Keratinocyte (primary cell): ENCODE measurements at regions not wholly inside any gene's neighbourhood (a gene's known extent, or its start where the extent isn't known, plus 50 kb on each side); places are given as distances from the start of the nearest gene placed in this dataset.

Experiments
- DNase-seq: peaks from one replicate; pipeline ENCODE4 v3.0.0-alpha.2; 2011; ENCODE audit warnings: low read depth, missing footprints, low spot score
- FAIRE-seq: peaks from 2 replicates; lab custom pipeline; 2011; peaks lifted over from hg19 to GRCh38; lab: Jason Lieb, UNC
- H2AFZ ChIP-seq: 2 replicates; pipeline ENCODE4 v1.6.0; 2012; ENCODE audit warnings: low read length, control low read depth, inconsistent platforms; ENCODE audit not compliant: control insufficient read depth
- H3K27ac ChIP-seq: 2 replicates; pipeline ENCODE4 v1.5.1; 2011; ENCODE audit warnings: low read length; ENCODE audit not compliant: control insufficient read depth, insufficient read depth
- H3K27me3 ChIP-seq: 3 replicates; pipeline ENCODE4 v1.6.0; 2011; ENCODE audit warnings: low read length; ENCODE audit not compliant: control insufficient read depth, insufficient read depth; ENCODE audit errors: extremely low read depth
- H3K36me3 ChIP-seq, 2 experiments: 2 replicates in 1 of 2; 3 replicates in 1 of 2; pipeline ENCODE4 v1.5.1; 2011; ENCODE audit warnings: low read length in 2 of 2, mild to moderate bottlenecking in 1 of 2; ENCODE audit not compliant: control insufficient read depth in 2 of 2, insufficient read depth in 2 of 2; ENCODE audit errors: extremely low read depth in 1 of 2
- H3K4me1 ChIP-seq: 3 replicates; pipeline ENCODE4 v1.5.1; 2011; ENCODE audit warnings: low read length; ENCODE audit not compliant: control insufficient read depth, insufficient read depth; ENCODE audit errors: extremely low read depth
- H3K4me2 ChIP-seq: 3 replicates; pipeline ENCODE4 v1.6.0; 2011; ENCODE audit warnings: low read depth, low read length; ENCODE audit not compliant: control insufficient read depth, insufficient read depth; ENCODE audit errors: extremely low read depth
- H3K4me3 ChIP-seq, 3 experiments: fragments of 200-600 bp in 1 of 3; sonication (generic) in 1 of 3; 2 replicates in 2 of 3; 3 replicates in 1 of 3; pipeline ENCODE4 v1.5.1; 2011 to 2016; ENCODE audit warnings: low read length in 3 of 3, mild to moderate bottlenecking in 3 of 3, control low read depth in 2 of 3, inconsistent platforms in 1 of 3, low read depth in 1 of 3, mixed read lengths in 1 of 3, mixed run types in 1 of 3, moderate library complexity in 1 of 3; ENCODE audit not compliant: control insufficient read depth in 2 of 3, insufficient read depth in 2 of 3; ENCODE audit errors: extremely low read depth in 1 of 3
- H3K79me2 ChIP-seq: 2 replicates; pipeline ENCODE4 v1.6.0; 2012; ENCODE audit warnings: low read length; ENCODE audit not compliant: control insufficient read depth, insufficient read depth
- H3K9ac ChIP-seq: 3 replicates; pipeline ENCODE4 v1.6.0; 2011; ENCODE audit warnings: low read length; ENCODE audit not compliant: control insufficient read depth, insufficient read depth; ENCODE audit errors: extremely low read depth
- H3K9me1 ChIP-seq: 3 replicates; pipeline ENCODE4 v1.6.0; 2011; ENCODE audit warnings: low read length; ENCODE audit not compliant: control insufficient read depth, insufficient read depth; ENCODE audit errors: extremely low read depth
- H3K9me3 ChIP-seq: 2 replicates; pipeline ENCODE4 v1.5.1; 2012; ENCODE audit warnings: low read depth, low read length; ENCODE audit not compliant: control insufficient read depth
- H4K20me1 ChIP-seq: 3 replicates; pipeline ENCODE4 v1.6.0; 2011; ENCODE audit warnings: low read length; ENCODE audit not compliant: control insufficient read depth, insufficient read depth; ENCODE audit errors: extremely low read depth
- EZH2 ChIP-seq: IDR thresholded peaks from one replicate; pipeline ENCODE4 v1.6.1; 2012; ENCODE audit warnings: inconsistent platforms, mild to moderate bottlenecking, low read length, moderate library complexity
- dilution Hi-C: fragments of 300-500 bp; cut with MboI; formaldehyde crosslinking; loops from one replicate; pipeline ENCODE4 v1.7.0; 2020; ENCODE audit warnings: low sequenced_read_pairs; ENCODE audit not compliant: extremely low pct_ligation_motif_present
- TF ChIP-seq, protein P1 (sequence below), 3 experiments: IDR thresholded peaks in 1 of 3; conservative IDR thresholded peaks in 1 of 3; optimal IDR thresholded peaks in 1 of 3; 2 replicates in 2 of 3; 3 replicates in 1 of 3; pipeline versions ENCODE3 to v1.5.1; 2011; ENCODE audit warnings: low read length in 3 of 3, mild to moderate bottlenecking in 3 of 3, moderate library complexity in 2 of 3, control low read depth in 1 of 3, inconsistent platforms in 1 of 3; ENCODE audit not compliant: insufficient read depth in 2 of 3; ENCODE audit errors: extremely low read depth in 1 of 3

- Histone ChIP-seq H3K9me1 (no peaks in the 10 kb centered on the region), H3K4me3 (no peak overlapping the region), H3K9ac (no peak overlapping the region), H3K79me2 (no peaks in the 10 kb centered on the region), H2AFZ (no peak overlapping the region), H3K4me1 (no peaks in the 10 kb centered on the region), H3K27ac (no peak overlapping the region), H3K36me3 (no peaks in the 10 kb centered on the region), H4K20me1 (no peaks in the 10 kb centered on the region), H3K4me2 (no peak overlapping the region), H3K27me3 (no peaks in the 10 kb centered on the region), H3K9me3 (no peaks in the 10 kb centered on the region)
- TF ChIP-seq, protein P1, sequence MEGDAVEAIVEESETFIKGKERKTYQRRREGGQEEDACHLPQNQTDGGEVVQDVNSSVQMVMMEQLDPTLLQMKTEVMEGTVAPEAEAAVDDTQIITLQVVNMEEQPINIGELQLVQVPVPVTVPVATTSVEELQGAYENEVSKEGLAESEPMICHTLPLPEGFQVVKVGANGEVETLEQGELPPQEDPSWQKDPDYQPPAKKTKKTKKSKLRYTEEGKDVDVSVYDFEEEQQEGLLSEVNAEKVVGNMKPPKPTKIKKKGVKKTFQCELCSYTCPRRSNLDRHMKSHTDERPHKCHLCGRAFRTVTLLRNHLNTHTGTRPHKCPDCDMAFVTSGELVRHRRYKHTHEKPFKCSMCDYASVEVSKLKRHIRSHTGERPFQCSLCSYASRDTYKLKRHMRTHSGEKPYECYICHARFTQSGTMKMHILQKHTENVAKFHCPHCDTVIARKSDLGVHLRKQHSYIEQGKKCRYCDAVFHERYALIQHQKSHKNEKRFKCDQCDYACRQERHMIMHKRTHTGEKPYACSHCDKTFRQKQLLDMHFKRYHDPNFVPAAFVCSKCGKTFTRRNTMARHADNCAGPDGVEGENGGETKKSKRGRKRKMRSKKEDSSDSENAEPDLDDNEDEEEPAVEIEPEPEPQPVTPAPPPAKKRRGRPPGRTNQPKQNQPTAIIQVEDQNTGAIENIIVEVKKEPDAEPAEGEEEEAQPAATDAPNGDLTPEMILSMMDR (optimal IDR thresholded peaks at IDR 0.05 in 1 of 3, IDR thresholded peaks at IDR 0.05 in 1 of 3, conservative IDR thresholded peaks at IDR 0.05 in 1 of 3; ENCODE audit: extremely low read depth in 1 of 3, insufficient read depth in 2 of 3, low read length in 3 of 3) = no peak
- TF ChIP-seq EZH2 = no peak
- FAIRE-seq (no peak), DNase-seq (no peak)
- dilution Hi-C loops = no loop called here
These were observed 584.3 kb downstream of the EPHA4 start for GRCh38 chr2:220987839-220988238.

DNA sequence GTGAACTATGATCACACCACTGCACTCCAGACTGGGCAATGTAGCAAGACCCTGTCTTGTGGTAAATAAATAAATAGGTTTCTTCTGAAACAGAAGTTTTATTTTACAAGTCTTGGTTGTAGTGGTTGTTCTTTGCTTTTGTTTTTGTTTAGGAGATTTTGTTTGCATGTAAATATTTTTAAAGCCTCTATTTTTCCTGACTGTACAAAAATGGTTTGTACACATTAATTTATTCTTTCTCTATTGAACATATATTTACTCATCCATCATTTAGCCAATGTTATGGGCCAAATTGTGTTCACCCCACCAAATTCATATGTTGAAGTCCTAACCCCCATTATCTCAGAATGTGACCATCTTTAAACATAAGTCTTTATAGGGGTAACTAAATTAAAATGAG lies 580.1 kb downstream of the EPHA4 start:
- no peaks in the 10 kb centered on the region for H3K9me1 ChIP-seq
- no peaks in the 10 kb centered on the region for H3K9me3 ChIP-seq
- DNase-seq (no peak), FAIRE-seq (no peak)
- dilution Hi-C loops = no loop called here
- no peak overlapping the region for H3K4me3 ChIP-seq
- no peaks in the 10 kb centered on the region for H4K20me1 ChIP-seq
- H3K79me2 ChIP-seq = no peaks in the 10 kb centered on the region
- H3K27ac ChIP-seq = no peak overlapping the region
- TF ChIP-seq EZH2 = no peak
- TF ChIP-seq, protein P1 (optimal IDR thresholded peaks at IDR 0.05 in 1 of 3, IDR thresholded peaks at IDR 0.05 in 1 of 3, conservative IDR thresholded peaks at IDR 0.05 in 1 of 3; ENCODE audit: extremely low read depth in 1 of 3, insufficient read depth in 2 of 3, low read length in 3 of 3) = no peak
- no peak overlapping the region for H3K9ac ChIP-seq
- H3K36me3 ChIP-seq = no peaks in the 10 kb centered on the region
- H3K4me2 ChIP-seq = no peak overlapping the region
- no peaks in the 10 kb centered on the region for H3K27me3 ChIP-seq
- no peak overlapping the region for H2AFZ ChIP-seq
- H3K4me1 ChIP-seq = no peaks in the 10 kb centered on the region
